H9 (cell line): ENCODE measurements at regions not wholly inside any gene's neighbourhood (a gene's known extent, or its start where the extent isn't known, plus 50 kb on each side); places are given as distances from the start of the nearest gene placed in this dataset.

Experiments used
- DNase-seq: peaks from one replicate; pipeline ENCODE4 v3.0.0-alpha.2; 2017
- H2AFZ ChIP-seq: one replicate; pipeline ENCODE4 v1.6.1; 2013; ENCODE audit warnings: mild to moderate bottlenecking, low read length, control low read depth, moderate library complexity
- H2AK5ac ChIP-seq: 2 replicates; pipeline ENCODE4 v1.6.1; 2013; ENCODE audit warnings: low read length, control low read depth, mixed read lengths; ENCODE audit not compliant: insufficient read length
- H2BK120ac ChIP-seq: one replicate; pipeline ENCODE4 v1.6.1; 2013; ENCODE audit warnings: low read depth, mild to moderate bottlenecking, low read length, control low read depth, inconsistent platforms; ENCODE audit not compliant: poor library complexity, severe bottlenecking
- H2BK12ac ChIP-seq: 2 replicates; pipeline ENCODE4 v1.6.1; 2013; ENCODE audit warnings: low read length, control low read depth, mixed read lengths, low read depth; ENCODE audit not compliant: insufficient read length
- H2BK15ac ChIP-seq: 2 replicates; pipeline ENCODE4 v1.6.1; 2013; ENCODE audit warnings: low read depth, low read length, control low read depth
- H2BK20ac ChIP-seq: one replicate; pipeline ENCODE4 v1.6.1; 2013; ENCODE audit warnings: low read depth, mild to moderate bottlenecking, low read length, control low read depth, inconsistent platforms; ENCODE audit not compliant: poor library complexity, severe bottlenecking
- H2BK5ac ChIP-seq: 2 replicates; pipeline ENCODE4 v1.6.1; 2013; ENCODE audit warnings: low read length, control low read depth, mixed read lengths; ENCODE audit not compliant: insufficient read length
- H3K14ac ChIP-seq: 2 replicates; pipeline ENCODE4 v1.6.1; 2013; ENCODE audit warnings: low read length, control low read depth; ENCODE audit not compliant: insufficient read depth
- H3K18ac ChIP-seq: 2 replicates; pipeline ENCODE4 v1.6.1; 2013; ENCODE audit warnings: low read depth, mild to moderate bottlenecking, mixed read lengths, low read length, control low read depth; ENCODE audit not compliant: insufficient read length
- H3K23ac ChIP-seq: 2 replicates; pipeline ENCODE4 v1.6.1; 2013; ENCODE audit warnings: low read length, control low read depth, mixed read lengths, low read depth; ENCODE audit not compliant: insufficient read length
- H3K23me2 ChIP-seq: 2 replicates; pipeline ENCODE4 v1.6.1; 2013; ENCODE audit warnings: low read depth, mild to moderate bottlenecking, mixed read lengths, low read length, control low read depth; ENCODE audit not compliant: insufficient read length, poor library complexity, severe bottlenecking
- H3K27ac ChIP-seq: 2 replicates; pipeline ENCODE4 v1.5.1; 2013; ENCODE audit warnings: low read length, control low read depth, mixed read lengths, low read depth; ENCODE audit not compliant: insufficient read length
- H3K27me3 ChIP-seq: 2 replicates; pipeline ENCODE4 v1.6.1; 2013; ENCODE audit warnings: low read length, control low read depth, inconsistent platforms; ENCODE audit not compliant: insufficient read depth
- H3K4ac ChIP-seq: 2 replicates; pipeline ENCODE4 v1.6.1; 2013; ENCODE audit warnings: low read depth, mild to moderate bottlenecking, control low read depth, inconsistent platforms, low read length, moderate library complexity
- H3K4me1 ChIP-seq: 2 replicates; pipeline ENCODE4 v1.6.1; 2013; ENCODE audit warnings: low read length, control low read depth, inconsistent platforms; ENCODE audit not compliant: insufficient read depth
- H3K4me2 ChIP-seq: 2 replicates; pipeline ENCODE4 v1.6.1; 2013; ENCODE audit warnings: low read length, control low read depth, mixed read lengths; ENCODE audit not compliant: insufficient read length, insufficient read depth
- H3K56ac ChIP-seq: 2 replicates; pipeline ENCODE4 v1.6.1; 2013; ENCODE audit warnings: low read depth, mild to moderate bottlenecking, mixed read lengths, low read length, control low read depth; ENCODE audit not compliant: insufficient read length
- H3K79me1 ChIP-seq: 2 replicates; pipeline ENCODE4 v1.6.1; 2013; ENCODE audit warnings: low read depth, mild to moderate bottlenecking, moderate library complexity, low read length, control low read depth, inconsistent platforms; ENCODE audit not compliant: insufficient read depth, poor library complexity, severe bottlenecking
- H3K79me2 ChIP-seq: 2 replicates; pipeline ENCODE4 v1.6.1; 2013; ENCODE audit warnings: low read length, control low read depth, inconsistent platforms; ENCODE audit not compliant: insufficient read depth
- H3K9ac ChIP-seq: 2 replicates; pipeline ENCODE4 v1.6.1; 2013; ENCODE audit warnings: low read length, control low read depth, mixed read lengths; ENCODE audit not compliant: insufficient read length; ENCODE audit errors: extremely low read depth
- H3K9me3 ChIP-seq: one replicate; pipeline ENCODE4 v1.6.1; 2013; ENCODE audit warnings: low read depth, low read length, inconsistent platforms; ENCODE audit not compliant: control insufficient read depth
- H3T11ph ChIP-seq: one replicate; pipeline ENCODE4 v1.6.1; 2013; ENCODE audit warnings: mild to moderate bottlenecking, low read length, control low read depth, inconsistent platforms
- H4K20me1 ChIP-seq: one replicate; pipeline ENCODE4 v1.6.1; 2013; ENCODE audit not compliant: control insufficient read depth, insufficient read length, insufficient read depth
- H4K5ac ChIP-seq: 2 replicates; pipeline ENCODE4 v1.6.1; 2013; ENCODE audit warnings: low read depth, mild to moderate bottlenecking, mixed read lengths, low read length, control low read depth; ENCODE audit not compliant: insufficient read length
- H4K8ac ChIP-seq: replicated peaks from 2 replicates; pipeline ENCODE4 v1.6.1; 2013; ENCODE audit warnings: low read length, control low read depth, mixed read lengths, low read depth; ENCODE audit not compliant: insufficient read length
- H4K91ac ChIP-seq: 2 replicates; pipeline ENCODE4 v1.6.1; 2013; ENCODE audit warnings: low read depth, mild to moderate bottlenecking, moderate library complexity, mixed read lengths, low read length, control low read depth; ENCODE audit not compliant: insufficient read length
- H3K27ac Mint-ChIP-seq, 3 experiments: 2 replicates in 2 of 3; 3 replicates in 1 of 3; pipeline ENCODE4 v1.8.0; 2020 to 2021; ENCODE audit warnings: mixed read lengths in 3 of 3, mild to moderate bottlenecking in 1 of 3, moderate library complexity in 1 of 3
- H3K27me3 Mint-ChIP-seq: 2 replicates; pipeline ENCODE4 v1.8.0; 2021; ENCODE audit warnings: low read depth, mild to moderate bottlenecking, moderate library complexity, mixed read lengths
- H3K36me3 Mint-ChIP-seq, 3 experiments: 2 replicates in 2 of 3; 3 replicates in 1 of 3; pipeline ENCODE4 v1.8.0; 2020 to 2021; ENCODE audit warnings: low read depth in 3 of 3, mixed read lengths in 3 of 3; ENCODE audit not compliant: insufficient read depth in 1 of 3
- H3K4me1 Mint-ChIP-seq, 2 experiments: 2 replicates each; pipeline ENCODE4 v1.8.0; 2020; ENCODE audit warnings: mixed read lengths in 2 of 2
- H3K4me3 Mint-ChIP-seq, 2 experiments: 2 replicates in 1 of 2; 3 replicates in 1 of 2; pipeline ENCODE4 v1.8.0; 2020 to 2021; ENCODE audit warnings: mild to moderate bottlenecking in 2 of 2, mixed read lengths in 2 of 2, moderate library complexity in 1 of 2
- H3K9me3 Mint-ChIP-seq, 2 experiments: 2 replicates in 1 of 2; 3 replicates in 1 of 2; pipeline ENCODE4 v1.8.0; 2020; ENCODE audit warnings: mild to moderate bottlenecking in 2 of 2, mixed read lengths in 2 of 2, moderate library complexity in 1 of 2
- WGBS: extraction: QIAGEN DNeasy Blood & Tissue Kit; methylation state at CpG from one replicate; pipeline ENCODE4 v1.1.7; 2013; ENCODE audit warnings: missing lambda C conversion rate, low lambda C conversion rate, mixed read lengths; ENCODE audit not compliant: insufficient read length; ENCODE audit errors: extremely low coverage; 5-methylcytosine and 5-hydroxymethylcytosine counted together
- TF ChIP-seq, protein P1 (sequence below): fragments of 200-600 bp; sonication (generic); conservative IDR thresholded peaks from 3 replicates; pipeline ENCODE4 v1.8.0; 2021; ENCODE audit warnings: antibody characterized with exemption, mild to moderate bottlenecking

DNA sequence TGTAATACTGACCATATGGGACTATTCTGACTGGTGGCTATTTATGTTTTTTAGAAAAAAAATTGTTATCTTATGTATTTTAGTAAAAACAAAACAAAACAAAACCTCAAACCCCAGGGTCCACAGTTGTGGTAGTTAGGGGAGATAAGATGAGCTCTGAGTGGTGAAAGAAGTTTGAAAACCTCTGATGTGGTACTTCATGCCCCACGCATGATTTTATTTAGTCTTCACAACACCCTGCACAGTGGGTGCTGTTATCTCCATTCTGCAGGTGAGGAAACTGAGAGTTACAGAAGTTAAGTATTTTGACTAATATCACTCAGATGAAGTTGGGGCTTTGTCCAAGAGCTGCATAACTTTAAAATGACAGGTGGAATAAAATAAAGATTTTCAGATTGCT, 230.6 kb upstream of the TRPC5 start:
- H3T11ph ChIP-seq = no peak overlapping the region
- H3K9me3 ChIP-seq = no peaks in the 10 kb centered on the region
- H3K79me2 ChIP-seq = no peaks in the 10 kb centered on the region
- TF ChIP-seq, protein P1, sequence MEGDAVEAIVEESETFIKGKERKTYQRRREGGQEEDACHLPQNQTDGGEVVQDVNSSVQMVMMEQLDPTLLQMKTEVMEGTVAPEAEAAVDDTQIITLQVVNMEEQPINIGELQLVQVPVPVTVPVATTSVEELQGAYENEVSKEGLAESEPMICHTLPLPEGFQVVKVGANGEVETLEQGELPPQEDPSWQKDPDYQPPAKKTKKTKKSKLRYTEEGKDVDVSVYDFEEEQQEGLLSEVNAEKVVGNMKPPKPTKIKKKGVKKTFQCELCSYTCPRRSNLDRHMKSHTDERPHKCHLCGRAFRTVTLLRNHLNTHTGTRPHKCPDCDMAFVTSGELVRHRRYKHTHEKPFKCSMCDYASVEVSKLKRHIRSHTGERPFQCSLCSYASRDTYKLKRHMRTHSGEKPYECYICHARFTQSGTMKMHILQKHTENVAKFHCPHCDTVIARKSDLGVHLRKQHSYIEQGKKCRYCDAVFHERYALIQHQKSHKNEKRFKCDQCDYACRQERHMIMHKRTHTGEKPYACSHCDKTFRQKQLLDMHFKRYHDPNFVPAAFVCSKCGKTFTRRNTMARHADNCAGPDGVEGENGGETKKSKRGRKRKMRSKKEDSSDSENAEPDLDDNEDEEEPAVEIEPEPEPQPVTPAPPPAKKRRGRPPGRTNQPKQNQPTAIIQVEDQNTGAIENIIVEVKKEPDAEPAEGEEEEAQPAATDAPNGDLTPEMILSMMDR = no peak
- H4K8ac ChIP-seq = no peak overlapping the region
- no CpG with 5 or more reads among the region's 1 CpG for WGBS
- no peak overlapping the region for H2BK120ac ChIP-seq
- H3K4me2 ChIP-seq = no peak overlapping the region
- Mint-ChIP-seq H3K27me3 (no peaks in the 10 kb centered on the region), H3K4me1 (peaks cover 0 to 7% of the 10 kb centered on the region in 2 experiments; a peak in 2 of 4 replicates), H3K9me3 (no peaks in the 10 kb centered on the region), H3K36me3 (no peaks in the 10 kb centered on the region), H3K4me3 (no peak overlapping the region), H3K27ac (no peak overlapping the region)
- H3K23ac ChIP-seq = no peak overlapping the region
- no peaks in the 10 kb centered on the region for H3K27me3 ChIP-seq
- H3K4me1 ChIP-seq = no peaks in the 10 kb centered on the region
- no peak overlapping the region for H4K5ac ChIP-seq
- H3K18ac ChIP-seq = no peak overlapping the region
- H2BK20ac ChIP-seq = no peak overlapping the region
- no peak overlapping the region for H3K4ac ChIP-seq
- H3K23me2 ChIP-seq = no peaks in the 10 kb centered on the region
- no peak overlapping the region for H3K27ac ChIP-seq
- no peak for DNase-seq
- H2BK15ac ChIP-seq = no peak overlapping the region
- no peak overlapping the region for H4K91ac ChIP-seq
- H3K56ac ChIP-seq = no peak overlapping the region
- H3K14ac ChIP-seq = no peak overlapping the region
- H2BK5ac ChIP-seq = no peak overlapping the region
- no peaks in the 10 kb centered on the region for H4K20me1 ChIP-seq
- no peak overlapping the region for H2AFZ ChIP-seq
- H2BK12ac ChIP-seq = no peak overlapping the region
- no peak overlapping the region for H3K9ac ChIP-seq
- H2AK5ac ChIP-seq = no peak overlapping the region
- no peaks in the 10 kb centered on the region for H3K79me1 ChIP-seq
